ENCODE measurements at regions not wholly inside any gene's neighbourhood (a gene's known extent, or its start where the extent isn't known, plus 50 kb on each side); places are given as distances from the start of the nearest gene placed in this dataset.
"Not testable (repeated sequence)": the region's sequence is repeated elsewhere in the genome, so short reads cannot be mapped to it uniquely, and the experiment has no call there.

GRCh38 chr15:24534032-24534431 lies 141.5 kb upstream of the NPAP1 start:
- TF ChIP-seq POLR2A (IDR thresholded peaks at IDR 0.05; ENCODE audit: low read length); GATA1 (IDR thresholded peaks at IDR 0.05; ENCODE audit: low read depth, low read length): not testable (repeated sequence)
